Tibial artery (tissue), 4 donors: ENCODE measurements at regions not wholly inside any gene's neighbourhood (a gene's known extent, or its start where the extent isn't known, plus 50 kb on each side); places are given as distances from the start of the nearest gene placed in this dataset.

Source experiments
- DNase-seq, 2 donors: peaks; one replicate each; pipeline ENCODE4 v3.0.0-alpha.2; 2019
- H3K27ac ChIP-seq, 2 donors: fragments of 200-600 bp; sonication (generic) in 1 of 2; 1 replicate in 1 of 2; 2 replicates in 1 of 2; pipeline ENCODE4 v1.5.1; 2018 to 2019; ENCODE audit warnings: mild to moderate bottlenecking in 1 of 2
- H3K27me3 ChIP-seq, 2 donors: fragments of 200-600 bp; sonication (generic) in 1 of 2; one replicate each; pipeline versions ENCODE4 v1.5.1 to v1.6.0; 2016 to 2019
- H3K36me3 ChIP-seq, 3 donors: fragments of 200-600 bp; sonication (generic) in 2 of 3; one replicate each; pipeline ENCODE4 v1.5.1; 2016 to 2019; ENCODE audit warnings: mild to moderate bottlenecking in 2 of 3
- H3K4me1 ChIP-seq, 4 donors: fragments of 200-600 bp; sonication (generic) in 2 of 4; 1 replicate in 3 of 4; 2 replicates in 1 of 4; pipeline ENCODE4 v1.5.1; 2016 to 2019
- H3K4me3 ChIP-seq, 2 donors: fragments of 200-600 bp; sonication (generic) in 1 of 2; 1 replicate in 1 of 2; 2 replicates in 1 of 2; pipeline ENCODE4 v1.5.1; 2018 to 2019; ENCODE audit warnings: mild to moderate bottlenecking in 2 of 2
- H3K9me3 ChIP-seq, 3 donors: fragments of 200-600 bp; sonication (generic) in 1 of 3; one replicate each; pipeline ENCODE4 v1.5.1; 2016 to 2019
- CTCF ChIP-seq, 2 experiments: fragments of 200-600 bp in 1 of 2; fragments of 450-650 bp in 1 of 2; IDR thresholded peaks; one replicate each; pipeline ENCODE4 v1.5.1; 2017 to 2019; ENCODE audit warnings: antibody characterized with exemption in 2 of 2, mild to moderate bottlenecking in 1 of 2, moderate library complexity in 1 of 2
- intact Hi-C: fragments of 100-400 bp; cut with DNase I; formaldehyde crosslinking; loops from one replicate; pipeline ENCODE4 v1.15.0; 2023; ENCODE audit warnings: low total_unique reads

GRCh38 chr14:51512316-51512715 lies 139.4 kb upstream of the FRMD6 start:
- no peaks in the 10 kb centered on the region for H3K27me3 ChIP-seq
- H3K27ac ChIP-seq = no peak overlapping the region
- peaks cover 0 to 26% (median 20%) of the 10 kb centered on the region in 4 donors for H3K4me1 ChIP-seq
- intact Hi-C loops = no loop called here
- H3K9me3 ChIP-seq = no peaks in the 10 kb centered on the region
- no peaks in the 10 kb centered on the region for H3K36me3 ChIP-seq
- DNase-seq = no peak
- H3K4me3 ChIP-seq = no peak overlapping the region
- no peak for TF ChIP-seq CTCF (IDR thresholded peaks at IDR 0.05)

- no peaks in the 10 kb centered on the region for H3K27me3 ChIP-seq
- no peaks in the 10 kb centered on the region for H3K9me3 ChIP-seq
- no peaks in the 10 kb centered on the region for H3K36me3 ChIP-seq
- H3K4me1 ChIP-seq = peaks cover 0 to 17% (median 10%) of the 10 kb centered on the region in 4 donors
- H3K27ac ChIP-seq = no peak overlapping the region
- H3K4me3 ChIP-seq = no peak overlapping the region
- intact Hi-C loops = no loop called here
- TF ChIP-seq CTCF (IDR thresholded peaks at IDR 0.05) = no peak
- no peak for DNase-seq
Observed at GRCh38 chr14:51513281-51513680, 138.4 kb upstream of the FRMD6 start.

GRCh38 chr14:51513933-51514332 lies 137.8 kb upstream of the FRMD6 start:
- Histone ChIP-seq H3K27ac (no peak overlapping the region), H3K36me3 (no peaks in the 10 kb centered on the region), H3K4me1 (peaks cover 0 to 10% (median 4%) of the 10 kb centered on the region in 4 donors), H3K27me3 (no peaks in the 10 kb centered on the region), H3K9me3 (no peaks in the 10 kb centered on the region), H3K4me3 (no peak overlapping the region)
- TF ChIP-seq CTCF (IDR thresholded peaks at IDR 0.05) = no peak
- intact Hi-C loops = no loop called here
- DNase-seq = no peak

- DNase-seq = no peak
- H3K27ac ChIP-seq = no peak overlapping the region
- TF ChIP-seq CTCF (IDR thresholded peaks at IDR 0.05) = no peak
- H3K27me3 ChIP-seq = no peaks in the 10 kb centered on the region
- H3K9me3 ChIP-seq = no peaks in the 10 kb centered on the region
- intact Hi-C loops = no loop called here
- H3K36me3 ChIP-seq = no peaks in the 10 kb centered on the region
- no peak overlapping the region for H3K4me3 ChIP-seq
- peaks cover 0 to 6% (median 1%) of the 10 kb centered on the region in 4 donors for H3K4me1 ChIP-seq
Observed at GRCh38 chr14:51515611-51516010, 136.1 kb upstream of the FRMD6 start.

GRCh38 chr14:51516706-51517395 lies 134.9 kb upstream of the FRMD6 start:
- no peak overlapping the region for H3K4me3 ChIP-seq
- H3K36me3 ChIP-seq = no peaks in the 10 kb centered on the region
- H3K9me3 ChIP-seq = no peaks in the 10 kb centered on the region
- TF ChIP-seq CTCF (IDR thresholded peaks at IDR 0.05) = no peak
- H3K27ac ChIP-seq = no peak overlapping the region
- DNase-seq = no peak
- intact Hi-C loops = no loop called here
- H3K4me1 ChIP-seq = peaks cover 0 to 6% (median 1%) of the 10 kb centered on the region in 4 donors
- no peaks in the 10 kb centered on the region for H3K27me3 ChIP-seq
